HG02610 (cell line): ENCODE measurements at regions not wholly inside any gene's neighbourhood (a gene's known extent, or its start where the extent isn't known, plus 50 kb on each side); places are given as distances from the start of the nearest gene placed in this dataset.

Experiments used
- ATAC-seq: cut with Tn5 transposase; IDR thresholded peaks from one replicate; pipeline ENCODE4 v1.9.1; 2021; ENCODE audit warnings: mild to moderate bottlenecking, moderate library complexity; ENCODE audit not compliant: unreplicated experiment

DNA sequence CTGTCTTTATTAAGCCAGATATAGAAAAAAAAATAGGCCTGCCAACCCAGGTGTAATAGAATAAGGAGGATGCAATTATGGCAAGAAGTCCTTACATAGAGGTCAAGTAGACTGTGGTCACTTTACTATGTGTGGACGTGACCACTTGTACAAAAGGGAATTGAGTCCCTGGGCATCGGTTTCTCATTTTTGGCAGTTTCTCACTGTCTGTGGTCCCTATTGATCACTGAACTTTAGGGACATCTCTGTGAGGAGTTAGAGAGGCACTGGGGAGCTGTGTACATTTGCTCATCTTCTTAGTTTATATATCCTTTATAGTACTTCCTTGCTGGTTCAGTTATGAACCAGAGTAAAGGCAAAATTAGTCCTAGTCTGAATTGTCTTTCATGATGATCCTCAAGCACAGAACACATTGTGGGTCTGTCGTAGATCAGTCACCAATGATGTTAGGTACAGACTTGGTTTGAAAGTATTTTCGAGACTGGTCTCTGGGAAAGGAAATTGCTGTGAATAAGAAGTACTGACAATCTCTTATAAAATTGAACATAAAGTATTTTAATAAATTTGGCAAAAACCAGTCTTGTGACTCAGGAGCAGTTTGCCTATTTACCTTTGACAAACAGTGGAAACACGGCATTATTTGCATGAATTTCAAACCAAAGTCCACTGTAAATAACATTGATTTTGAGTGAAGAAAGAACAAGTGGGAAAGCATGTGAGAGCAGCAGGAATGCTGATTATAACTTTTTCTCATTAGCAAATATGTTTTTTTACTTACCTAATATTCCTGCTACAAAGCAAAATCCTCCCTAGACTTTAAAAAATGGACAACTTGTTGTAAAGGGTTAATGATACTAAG lies 218.9 kb upstream of the DPH6 start:
- ATAC-seq = no peak

DNA sequence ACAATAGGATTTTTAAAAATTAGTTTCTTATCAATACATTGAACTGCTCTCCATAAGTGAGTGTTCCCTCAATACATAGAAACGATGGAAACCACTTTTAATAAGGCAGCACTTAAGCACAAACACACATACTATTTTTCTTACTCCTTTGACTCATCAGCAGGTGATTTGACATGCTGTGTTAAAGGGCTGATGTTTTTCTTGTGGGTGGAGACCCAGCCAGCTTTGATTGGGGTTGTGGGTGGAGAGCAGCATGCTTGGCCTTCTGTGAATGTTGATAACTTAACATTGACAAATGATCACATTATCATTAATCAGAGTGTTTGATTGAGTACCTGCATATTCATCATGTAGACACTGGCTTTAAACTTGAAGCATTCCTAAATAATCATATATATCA lies 223.0 kb upstream of the DPH6 start:
- no peak for ATAC-seq

- ATAC-seq = no peak
Measured at GRCh38 chr15:35769656-35770055, 223.7 kb upstream of the DPH6 start.

GRCh38 chr15:35771746-35772442 lies 225.9 kb upstream of the DPH6 start:
- no peak for ATAC-seq

GRCh38 chr15:35774653-35775052 lies 228.7 kb upstream of the DPH6 start:
- no peak for ATAC-seq

- ATAC-seq = no peak
Measured at GRCh38 chr15:35775471-35775870, 229.5 kb upstream of the DPH6 start.

DNA sequence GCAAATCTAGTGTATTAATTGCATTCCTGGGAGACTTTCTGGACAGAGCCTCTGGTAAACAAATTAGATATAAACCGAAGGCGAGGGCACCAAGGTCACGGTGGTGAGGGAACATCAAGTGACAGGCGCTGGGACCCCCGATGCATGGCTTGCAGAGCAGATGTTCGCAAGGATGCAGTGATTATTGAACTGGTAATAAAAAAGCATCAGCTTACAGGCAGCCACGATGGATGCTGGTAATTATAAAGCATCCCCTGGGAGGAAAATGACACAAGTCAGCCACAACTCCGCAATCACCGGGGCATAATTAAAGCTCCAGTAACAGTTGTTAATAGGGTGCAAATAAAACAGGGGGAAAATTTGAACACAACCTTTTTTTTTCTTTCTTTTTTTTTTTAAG lies 231.1 kb upstream of the DPH6 start:
- ATAC-seq = no peak

DNA sequence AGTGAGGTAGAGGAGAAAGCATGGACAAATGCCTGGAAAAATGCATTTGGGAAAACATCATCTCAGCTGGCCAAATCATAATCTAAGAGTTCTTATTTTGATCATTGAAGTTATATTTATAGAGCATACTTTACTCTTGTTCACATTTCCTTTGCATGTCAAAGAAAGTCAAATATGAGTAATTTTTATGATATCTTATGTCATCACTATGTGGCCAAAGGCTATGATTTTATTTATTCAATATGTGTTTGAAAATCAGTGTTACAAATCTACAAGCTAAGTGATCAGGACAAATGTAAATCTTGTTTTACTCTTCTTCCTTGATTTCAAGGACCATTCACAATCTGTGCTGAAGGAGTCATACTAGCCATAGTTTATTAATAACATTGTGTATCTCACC lies 237.2 kb upstream of the DPH6 start:
- ATAC-seq = no peak

GRCh38 chr15:35784745-35785144 lies 238.8 kb upstream of the DPH6 start:
- no peak for ATAC-seq

GRCh38 chr15:35810007-35810406 lies 264.0 kb upstream of the DPH6 start:
- ATAC-seq = no peak

DNA sequence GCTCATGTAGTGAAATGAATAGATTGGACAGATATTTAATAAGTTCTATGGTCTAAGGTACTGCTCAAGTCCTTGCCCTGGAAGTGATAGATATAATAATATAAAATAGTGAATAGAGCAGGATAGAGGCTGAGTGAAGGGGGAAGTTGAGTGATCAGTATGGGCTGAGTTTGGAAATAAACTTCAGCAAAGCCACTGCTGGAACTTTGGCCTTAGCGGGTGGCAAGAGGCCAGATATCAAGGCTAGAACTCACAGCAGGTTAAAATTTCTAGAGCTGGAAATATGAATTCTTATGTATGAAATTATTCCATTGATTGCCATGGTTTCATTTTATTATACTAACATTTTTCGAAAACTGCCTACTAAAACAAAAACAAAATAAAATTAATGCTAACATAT lies 267.6 kb upstream of the DPH6 start:
- no peak for ATAC-seq

GRCh38 chr15:35818846-35819245 lies 272.9 kb upstream of the DPH6 start:
- ATAC-seq = no peak

GRCh38 chr15:35822153-35822552 lies 276.2 kb upstream of the DPH6 start:
- ATAC-seq = no peak

DNA sequence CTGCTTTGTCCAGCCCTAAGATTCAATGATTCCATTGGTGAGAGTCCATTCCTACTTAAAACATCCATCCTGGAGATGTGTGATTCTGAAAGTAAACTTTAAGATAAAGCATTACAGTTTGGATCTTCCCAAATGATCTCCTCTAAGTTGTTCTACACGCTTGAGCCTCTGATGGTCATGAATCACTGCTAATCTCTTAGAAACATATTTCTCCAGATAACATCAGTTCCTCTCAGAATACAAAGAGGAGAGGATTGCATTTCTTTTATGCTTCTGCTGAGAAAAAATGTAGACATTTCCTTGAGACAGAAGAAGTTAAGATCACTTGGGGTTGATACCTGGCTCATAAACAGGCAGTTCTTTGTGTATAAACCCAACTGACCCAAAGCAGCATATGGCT lies 281.2 kb upstream of the DPH6 start:
- ATAC-seq = no peak

GRCh38 chr15:35827911-35828310 lies 281.9 kb upstream of the DPH6 start:
- ATAC-seq = no peak

DNA sequence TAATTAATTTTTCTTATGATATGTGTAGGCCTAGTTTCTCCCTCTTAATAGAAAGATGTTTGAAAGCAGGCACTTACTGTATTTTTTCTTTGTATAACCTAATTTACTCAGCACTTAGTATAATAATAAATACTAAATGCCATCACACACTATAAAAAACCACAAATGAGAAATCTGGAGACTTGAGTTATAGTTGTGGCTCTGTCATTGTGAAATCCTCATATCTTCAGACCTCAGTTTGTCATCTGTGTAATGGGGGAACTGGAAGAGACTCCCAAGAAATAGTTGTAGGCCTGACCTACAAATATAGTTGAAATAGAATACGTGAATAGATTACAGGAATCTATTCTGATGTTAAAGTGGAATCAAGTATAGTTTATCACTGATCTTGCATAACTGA lies 287.6 kb upstream of the DPH6 start:
- ATAC-seq = no peak

- no peak for ATAC-seq
Measured at GRCh38 chr15:35834216-35834830, 288.4 kb upstream of the DPH6 start.

GRCh38 chr15:35834866-35835265 lies 288.9 kb upstream of the DPH6 start:
- no peak for ATAC-seq

GRCh38 chr15:35838424-35839111 lies 292.6 kb upstream of the DPH6 start:
- ATAC-seq = no peak

- no peak for ATAC-seq
Measured at GRCh38 chr15:35842631-35843030, 296.7 kb upstream of the DPH6 start.

GRCh38 chr15:35843498-35843897 lies 297.5 kb upstream of the DPH6 start:
- ATAC-seq = no peak
